H9 (cell line): ENCODE measurements at regions not wholly inside any gene's neighbourhood (a gene's known extent, or its start where the extent isn't known, plus 50 kb on each side); places are given as distances from the start of the nearest gene placed in this dataset.

Experiments used
- DNase-seq: peaks from one replicate; pipeline ENCODE4 v3.0.0-alpha.2; 2017
- H2AFZ ChIP-seq: one replicate; pipeline ENCODE4 v1.6.1; 2013; ENCODE audit warnings: mild to moderate bottlenecking, low read length, control low read depth, moderate library complexity
- H2AK5ac ChIP-seq: 2 replicates; pipeline ENCODE4 v1.6.1; 2013; ENCODE audit warnings: low read length, control low read depth, mixed read lengths; ENCODE audit not compliant: insufficient read length
- H2BK120ac ChIP-seq: one replicate; pipeline ENCODE4 v1.6.1; 2013; ENCODE audit warnings: low read depth, mild to moderate bottlenecking, low read length, control low read depth, inconsistent platforms; ENCODE audit not compliant: poor library complexity, severe bottlenecking
- H2BK12ac ChIP-seq: 2 replicates; pipeline ENCODE4 v1.6.1; 2013; ENCODE audit warnings: low read length, control low read depth, mixed read lengths, low read depth; ENCODE audit not compliant: insufficient read length
- H2BK15ac ChIP-seq: 2 replicates; pipeline ENCODE4 v1.6.1; 2013; ENCODE audit warnings: low read depth, low read length, control low read depth
- H2BK20ac ChIP-seq: one replicate; pipeline ENCODE4 v1.6.1; 2013; ENCODE audit warnings: low read depth, mild to moderate bottlenecking, low read length, control low read depth, inconsistent platforms; ENCODE audit not compliant: poor library complexity, severe bottlenecking
- H2BK5ac ChIP-seq: 2 replicates; pipeline ENCODE4 v1.6.1; 2013; ENCODE audit warnings: low read length, control low read depth, mixed read lengths; ENCODE audit not compliant: insufficient read length
- H3K14ac ChIP-seq: 2 replicates; pipeline ENCODE4 v1.6.1; 2013; ENCODE audit warnings: low read length, control low read depth; ENCODE audit not compliant: insufficient read depth
- H3K18ac ChIP-seq: 2 replicates; pipeline ENCODE4 v1.6.1; 2013; ENCODE audit warnings: low read depth, mild to moderate bottlenecking, mixed read lengths, low read length, control low read depth; ENCODE audit not compliant: insufficient read length
- H3K23ac ChIP-seq: 2 replicates; pipeline ENCODE4 v1.6.1; 2013; ENCODE audit warnings: low read length, control low read depth, mixed read lengths, low read depth; ENCODE audit not compliant: insufficient read length
- H3K23me2 ChIP-seq: 2 replicates; pipeline ENCODE4 v1.6.1; 2013; ENCODE audit warnings: low read depth, mild to moderate bottlenecking, mixed read lengths, low read length, control low read depth; ENCODE audit not compliant: insufficient read length, poor library complexity, severe bottlenecking
- H3K27ac ChIP-seq: 2 replicates; pipeline ENCODE4 v1.5.1; 2013; ENCODE audit warnings: low read length, control low read depth, mixed read lengths, low read depth; ENCODE audit not compliant: insufficient read length
- H3K27me3 ChIP-seq: 2 replicates; pipeline ENCODE4 v1.6.1; 2013; ENCODE audit warnings: low read length, control low read depth, inconsistent platforms; ENCODE audit not compliant: insufficient read depth
- H3K4ac ChIP-seq: 2 replicates; pipeline ENCODE4 v1.6.1; 2013; ENCODE audit warnings: low read depth, mild to moderate bottlenecking, control low read depth, inconsistent platforms, low read length, moderate library complexity
- H3K4me1 ChIP-seq: 2 replicates; pipeline ENCODE4 v1.6.1; 2013; ENCODE audit warnings: low read length, control low read depth, inconsistent platforms; ENCODE audit not compliant: insufficient read depth
- H3K4me2 ChIP-seq: 2 replicates; pipeline ENCODE4 v1.6.1; 2013; ENCODE audit warnings: low read length, control low read depth, mixed read lengths; ENCODE audit not compliant: insufficient read length, insufficient read depth
- H3K56ac ChIP-seq: 2 replicates; pipeline ENCODE4 v1.6.1; 2013; ENCODE audit warnings: low read depth, mild to moderate bottlenecking, mixed read lengths, low read length, control low read depth; ENCODE audit not compliant: insufficient read length
- H3K79me1 ChIP-seq: 2 replicates; pipeline ENCODE4 v1.6.1; 2013; ENCODE audit warnings: low read depth, mild to moderate bottlenecking, moderate library complexity, low read length, control low read depth, inconsistent platforms; ENCODE audit not compliant: insufficient read depth, poor library complexity, severe bottlenecking
- H3K79me2 ChIP-seq: 2 replicates; pipeline ENCODE4 v1.6.1; 2013; ENCODE audit warnings: low read length, control low read depth, inconsistent platforms; ENCODE audit not compliant: insufficient read depth
- H3K9ac ChIP-seq: 2 replicates; pipeline ENCODE4 v1.6.1; 2013; ENCODE audit warnings: low read length, control low read depth, mixed read lengths; ENCODE audit not compliant: insufficient read length; ENCODE audit errors: extremely low read depth
- H3K9me3 ChIP-seq: one replicate; pipeline ENCODE4 v1.6.1; 2013; ENCODE audit warnings: low read depth, low read length, inconsistent platforms; ENCODE audit not compliant: control insufficient read depth
- H3T11ph ChIP-seq: one replicate; pipeline ENCODE4 v1.6.1; 2013; ENCODE audit warnings: mild to moderate bottlenecking, low read length, control low read depth, inconsistent platforms
- H4K20me1 ChIP-seq: one replicate; pipeline ENCODE4 v1.6.1; 2013; ENCODE audit not compliant: control insufficient read depth, insufficient read length, insufficient read depth
- H4K5ac ChIP-seq: 2 replicates; pipeline ENCODE4 v1.6.1; 2013; ENCODE audit warnings: low read depth, mild to moderate bottlenecking, mixed read lengths, low read length, control low read depth; ENCODE audit not compliant: insufficient read length
- H4K8ac ChIP-seq: replicated peaks from 2 replicates; pipeline ENCODE4 v1.6.1; 2013; ENCODE audit warnings: low read length, control low read depth, mixed read lengths, low read depth; ENCODE audit not compliant: insufficient read length
- H4K91ac ChIP-seq: 2 replicates; pipeline ENCODE4 v1.6.1; 2013; ENCODE audit warnings: low read depth, mild to moderate bottlenecking, moderate library complexity, mixed read lengths, low read length, control low read depth; ENCODE audit not compliant: insufficient read length
- H3K27ac Mint-ChIP-seq, 3 experiments: 2 replicates in 2 of 3; 3 replicates in 1 of 3; pipeline ENCODE4 v1.8.0; 2020 to 2021; ENCODE audit warnings: mixed read lengths in 3 of 3, mild to moderate bottlenecking in 1 of 3, moderate library complexity in 1 of 3
- H3K27me3 Mint-ChIP-seq: 2 replicates; pipeline ENCODE4 v1.8.0; 2021; ENCODE audit warnings: low read depth, mild to moderate bottlenecking, moderate library complexity, mixed read lengths
- H3K36me3 Mint-ChIP-seq, 3 experiments: 2 replicates in 2 of 3; 3 replicates in 1 of 3; pipeline ENCODE4 v1.8.0; 2020 to 2021; ENCODE audit warnings: low read depth in 3 of 3, mixed read lengths in 3 of 3; ENCODE audit not compliant: insufficient read depth in 1 of 3
- H3K4me1 Mint-ChIP-seq, 2 experiments: 2 replicates each; pipeline ENCODE4 v1.8.0; 2020; ENCODE audit warnings: mixed read lengths in 2 of 2
- H3K4me3 Mint-ChIP-seq, 2 experiments: 2 replicates in 1 of 2; 3 replicates in 1 of 2; pipeline ENCODE4 v1.8.0; 2020 to 2021; ENCODE audit warnings: mild to moderate bottlenecking in 2 of 2, mixed read lengths in 2 of 2, moderate library complexity in 1 of 2
- H3K9me3 Mint-ChIP-seq, 2 experiments: 2 replicates in 1 of 2; 3 replicates in 1 of 2; pipeline ENCODE4 v1.8.0; 2020; ENCODE audit warnings: mild to moderate bottlenecking in 2 of 2, mixed read lengths in 2 of 2, moderate library complexity in 1 of 2
- WGBS: extraction: QIAGEN DNeasy Blood & Tissue Kit; methylation state at CpG from one replicate; pipeline ENCODE4 v1.1.7; 2013; ENCODE audit warnings: missing lambda C conversion rate, low lambda C conversion rate, mixed read lengths; ENCODE audit not compliant: insufficient read length; ENCODE audit errors: extremely low coverage; 5-methylcytosine and 5-hydroxymethylcytosine counted together
- TF ChIP-seq, protein P1 (sequence below): fragments of 200-600 bp; sonication (generic); conservative IDR thresholded peaks from 3 replicates; pipeline ENCODE4 v1.8.0; 2021; ENCODE audit warnings: antibody characterized with exemption, mild to moderate bottlenecking

GRCh38 chr7:32809871-32810270 lies 81.7 kb downstream of the KBTBD2 start:
- Histone ChIP-seq H3K56ac (no peak overlapping the region), H3K27me3 (no peaks in the 10 kb centered on the region), H2BK20ac (no peak overlapping the region), H3K23ac (no peak overlapping the region), H4K8ac (no peak overlapping the region), H3K14ac (no peak overlapping the region), H3K79me1 (no peaks in the 10 kb centered on the region), H4K20me1 (no peaks in the 10 kb centered on the region), H3T11ph (no peak overlapping the region), H4K91ac (no peak overlapping the region), H4K5ac (no peak overlapping the region), H2BK120ac (no peak overlapping the region), H3K27ac (no peak overlapping the region), H3K4ac (no peak overlapping the region), H2AK5ac (no peak overlapping the region), H2BK15ac (no peak overlapping the region), H2AFZ (no peak overlapping the region), H3K9ac (no peak overlapping the region), H3K9me3 (no peaks in the 10 kb centered on the region), H3K23me2 (no peaks in the 10 kb centered on the region), H2BK12ac (no peak overlapping the region), H3K4me1 (no peaks in the 10 kb centered on the region), H3K18ac (no peak overlapping the region), H2BK5ac (no peak overlapping the region), H3K79me2 (no peaks in the 10 kb centered on the region), H3K4me2 (no peak overlapping the region)
- H3K4me3 Mint-ChIP-seq: no peak overlapping the region
- peaks cover 0 to 1% of the 10 kb centered on the region in 2 experiments; a peak in 3 of 5 replicates for H3K9me3 Mint-ChIP-seq
- no peaks in the 10 kb centered on the region for H3K4me1 Mint-ChIP-seq
- H3K27me3 Mint-ChIP-seq: peaks cover 2% of the 10 kb centered on the region; the same call in 1 of the 2 replicates
- no CpG with 5 or more reads among the region's 2 CpGs for WGBS
- TF ChIP-seq, protein P1, sequence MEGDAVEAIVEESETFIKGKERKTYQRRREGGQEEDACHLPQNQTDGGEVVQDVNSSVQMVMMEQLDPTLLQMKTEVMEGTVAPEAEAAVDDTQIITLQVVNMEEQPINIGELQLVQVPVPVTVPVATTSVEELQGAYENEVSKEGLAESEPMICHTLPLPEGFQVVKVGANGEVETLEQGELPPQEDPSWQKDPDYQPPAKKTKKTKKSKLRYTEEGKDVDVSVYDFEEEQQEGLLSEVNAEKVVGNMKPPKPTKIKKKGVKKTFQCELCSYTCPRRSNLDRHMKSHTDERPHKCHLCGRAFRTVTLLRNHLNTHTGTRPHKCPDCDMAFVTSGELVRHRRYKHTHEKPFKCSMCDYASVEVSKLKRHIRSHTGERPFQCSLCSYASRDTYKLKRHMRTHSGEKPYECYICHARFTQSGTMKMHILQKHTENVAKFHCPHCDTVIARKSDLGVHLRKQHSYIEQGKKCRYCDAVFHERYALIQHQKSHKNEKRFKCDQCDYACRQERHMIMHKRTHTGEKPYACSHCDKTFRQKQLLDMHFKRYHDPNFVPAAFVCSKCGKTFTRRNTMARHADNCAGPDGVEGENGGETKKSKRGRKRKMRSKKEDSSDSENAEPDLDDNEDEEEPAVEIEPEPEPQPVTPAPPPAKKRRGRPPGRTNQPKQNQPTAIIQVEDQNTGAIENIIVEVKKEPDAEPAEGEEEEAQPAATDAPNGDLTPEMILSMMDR: no peak
- H3K27ac Mint-ChIP-seq: no peak overlapping the region
- DNase-seq: no peak
- no peaks in the 10 kb centered on the region for H3K36me3 Mint-ChIP-seq
